HCT116 (cell line): ENCODE measurements at regions not wholly inside any gene's neighbourhood (a gene's known extent, or its start where the extent isn't known, plus 50 kb on each side); places are given as distances from the start of the nearest gene placed in this dataset.
"Not testable (repeated sequence)": the region's sequence is repeated elsewhere in the genome, so short reads cannot be mapped to it uniquely, and the experiment has no call there.

Experiments used
- EZH2 ChIP-seq: fragments of 200-600 bp; sonication (generic); IDR thresholded peaks from 2 replicates; pipeline ENCODE4 v1.6.1; 2017; ENCODE audit warnings: antibody characterized with exemption, mixed run types
- EZH2phosphoT487 ChIP-seq: fragments of 200-600 bp; IDR thresholded peaks from 2 replicates; pipeline ENCODE4 v1.6.1; 2018; ENCODE audit warnings: antibody characterized with exemption, borderline replicate concordance
- FOSL1 ChIP-seq: IDR thresholded peaks from 2 replicates; pipeline ENCODE4 v1.6.1; 2012; ENCODE audit warnings: low read depth
- POLR2A ChIP-seq: IDR thresholded peaks from 2 replicates; pipeline ENCODE4 v1.7.0; 2011; ENCODE audit warnings: borderline replicate concordance; ENCODE audit not compliant: insufficient read depth, insufficient read length; ENCODE audit errors: extremely low read depth
- POLR2AphosphoS5 ChIP-seq: IDR thresholded peaks from 2 replicates; pipeline ENCODE4 v1.6.1; 2011; ENCODE audit warnings: mild to moderate bottlenecking, low read depth, low read length, moderate library complexity
- RAD21 ChIP-seq: IDR thresholded peaks from 2 replicates; pipeline ENCODE4 v1.6.1; 2012; ENCODE audit warnings: low read depth, mild to moderate bottlenecking
- REST ChIP-seq: IDR thresholded peaks from 2 replicates; pipeline ENCODE4 v1.6.1; 2012; ENCODE audit warnings: low read depth
- SP1 ChIP-seq: IDR thresholded peaks from 2 replicates; pipeline ENCODE4 v1.6.1; 2012; ENCODE audit warnings: low read depth
- SRF ChIP-seq: IDR thresholded peaks from 2 replicates; pipeline ENCODE4 v1.6.1; 2012; ENCODE audit warnings: low read depth
- TCF7L2 ChIP-seq: IDR thresholded peaks from 2 replicates; pipeline ENCODE4 v1.7.0; 2011; ENCODE audit warnings: borderline replicate concordance, inconsistent platforms; ENCODE audit not compliant: insufficient read depth, insufficient read length; ENCODE audit errors: extremely low read depth
- TF ChIP-seq, protein P1 (sequence below), 3 experiments: fragments of 200-600 bp in 1 of 3; sonication (generic) in 1 of 3; IDR thresholded peaks in 2 of 3; conservative IDR thresholded peaks in 1 of 3; 2 replicates each; pipeline ENCODE4 v1.5.1; 2012 to 2017; ENCODE audit warnings: low read depth in 2 of 3, low read length in 2 of 3, antibody characterized with exemption in 1 of 3, borderline replicate concordance in 1 of 3, control low read depth in 1 of 3, mild to moderate bottlenecking in 1 of 3, mixed read lengths in 1 of 3, mixed run types in 1 of 3, moderate library complexity in 1 of 3; ENCODE audit not compliant: insufficient read depth in 1 of 3
- TF ChIP-seq, protein P2 (sequence below): IDR thresholded peaks from 2 replicates; pipeline ENCODE4 v1.6.1; 2012

GRCh38 chr9:62095714-62096345, 906.0 kb downstream of the SPATA31A7 start:
- not testable (repeated sequence) for TF ChIP-seq FOSL1, SP1, POLR2AphosphoS5, REST, POLR2A, RAD21, TCF7L2, EZH2, SRF, EZH2phosphoT487
- TF ChIP-seq, protein P1, sequence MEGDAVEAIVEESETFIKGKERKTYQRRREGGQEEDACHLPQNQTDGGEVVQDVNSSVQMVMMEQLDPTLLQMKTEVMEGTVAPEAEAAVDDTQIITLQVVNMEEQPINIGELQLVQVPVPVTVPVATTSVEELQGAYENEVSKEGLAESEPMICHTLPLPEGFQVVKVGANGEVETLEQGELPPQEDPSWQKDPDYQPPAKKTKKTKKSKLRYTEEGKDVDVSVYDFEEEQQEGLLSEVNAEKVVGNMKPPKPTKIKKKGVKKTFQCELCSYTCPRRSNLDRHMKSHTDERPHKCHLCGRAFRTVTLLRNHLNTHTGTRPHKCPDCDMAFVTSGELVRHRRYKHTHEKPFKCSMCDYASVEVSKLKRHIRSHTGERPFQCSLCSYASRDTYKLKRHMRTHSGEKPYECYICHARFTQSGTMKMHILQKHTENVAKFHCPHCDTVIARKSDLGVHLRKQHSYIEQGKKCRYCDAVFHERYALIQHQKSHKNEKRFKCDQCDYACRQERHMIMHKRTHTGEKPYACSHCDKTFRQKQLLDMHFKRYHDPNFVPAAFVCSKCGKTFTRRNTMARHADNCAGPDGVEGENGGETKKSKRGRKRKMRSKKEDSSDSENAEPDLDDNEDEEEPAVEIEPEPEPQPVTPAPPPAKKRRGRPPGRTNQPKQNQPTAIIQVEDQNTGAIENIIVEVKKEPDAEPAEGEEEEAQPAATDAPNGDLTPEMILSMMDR (IDR thresholded peaks at IDR 0.05 in 2 of 3, conservative IDR thresholded peaks at IDR 0.05 in 1 of 3; ENCODE audit: borderline replicate concordance in 1 of 3, insufficient read depth in 1 of 3, low read depth in 2 of 3, low read length in 2 of 3): not testable (repeated sequence)
- TF ChIP-seq, protein P2, sequence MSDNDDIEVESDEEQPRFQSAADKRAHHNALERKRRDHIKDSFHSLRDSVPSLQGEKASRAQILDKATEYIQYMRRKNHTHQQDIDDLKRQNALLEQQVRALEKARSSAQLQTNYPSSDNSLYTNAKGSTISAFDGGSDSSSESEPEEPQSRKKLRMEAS: not testable (repeated sequence)
